ENCODE measurements at regions not wholly inside any gene's neighbourhood (a gene's known extent, or its start where the extent isn't known, plus 50 kb on each side); places are given as distances from the start of the nearest gene placed in this dataset.
"Not testable (repeated sequence)": the region's sequence is repeated elsewhere in the genome, so short reads cannot be mapped to it uniquely, and the experiment has no call there.

GRCh38 chr4:9716093-9716492, 65.3 kb upstream of the DRD5 start:
- Histone ChIP-seq H4K20me1 (ENCODE audit: insufficient read depth, low read length) (no peaks in the 10 kb centered on the region), H2AFZ (ENCODE audit: insufficient read depth, low read depth, low read length, poor library complexity, severe bottlenecking) (no peak overlapping the region), H3K36me3 (replicated peaks in 1 of 2; ENCODE audit: control insufficient read depth in 1 of 2, insufficient read depth in 2 of 2, low read length in 2 of 2) (no peaks in the 10 kb centered on the region), H3K4me3 (replicated peaks in 1 of 3; ENCODE audit: low read depth in 2 of 3, low read length in 3 of 3) (no peak overlapping the region), H3K4me2 (replicated peaks; ENCODE audit: extremely low read depth, low read length, poor library complexity, severe bottlenecking) (no peak overlapping the region), H3K27ac (ENCODE audit: low read depth in 1 of 2, low read length in 2 of 2) (no peak overlapping the region), H3K4me1 (ENCODE audit: control insufficient read depth in 1 of 2, insufficient read depth in 2 of 2, low read length in 2 of 2) (no peaks in the 10 kb centered on the region), H3K27me3 (ENCODE audit: control insufficient read depth in 2 of 2, insufficient read depth in 2 of 2, low read length in 2 of 2) (no peaks in the 10 kb centered on the region), H3K9ac (ENCODE audit: insufficient read depth, low read length, poor library complexity, severe bottlenecking) (no peak overlapping the region), H3K9me3 (replicated peaks in 1 of 2; ENCODE audit: control insufficient read depth in 1 of 2, insufficient read depth in 1 of 2, low read length in 2 of 2) (no peaks in the 10 kb centered on the region), H3K79me2 (ENCODE audit: insufficient read depth, low read length) (no peaks in the 10 kb centered on the region)
- Mint-ChIP-seq H3K36me3 (no peaks in the 10 kb centered on the region), H3K4me3 (no peak overlapping the region), H3K27me3 (ENCODE audit: low read depth in 3 of 3) (peaks cover 0 to 5% (median 2%) of the 10 kb centered on the region in 3 donors), H3K4me1 (peaks cover 9% of the 10 kb centered on the region), H3K27ac (peak overlapping the region in 1 of 7 donors; percentile 54), H3K9me3 (peaks cover 0 to 10% (median 4%) of the 10 kb centered on the region in 7 donors)
- intact Hi-C loops (cut with micrococcal nuclease) = no loop called here
- no CpG with 5 or more reads among the region's 3 CpGs for WGBS (ENCODE audit: insufficient coverage)
- TF ChIP-seq, protein P1, sequence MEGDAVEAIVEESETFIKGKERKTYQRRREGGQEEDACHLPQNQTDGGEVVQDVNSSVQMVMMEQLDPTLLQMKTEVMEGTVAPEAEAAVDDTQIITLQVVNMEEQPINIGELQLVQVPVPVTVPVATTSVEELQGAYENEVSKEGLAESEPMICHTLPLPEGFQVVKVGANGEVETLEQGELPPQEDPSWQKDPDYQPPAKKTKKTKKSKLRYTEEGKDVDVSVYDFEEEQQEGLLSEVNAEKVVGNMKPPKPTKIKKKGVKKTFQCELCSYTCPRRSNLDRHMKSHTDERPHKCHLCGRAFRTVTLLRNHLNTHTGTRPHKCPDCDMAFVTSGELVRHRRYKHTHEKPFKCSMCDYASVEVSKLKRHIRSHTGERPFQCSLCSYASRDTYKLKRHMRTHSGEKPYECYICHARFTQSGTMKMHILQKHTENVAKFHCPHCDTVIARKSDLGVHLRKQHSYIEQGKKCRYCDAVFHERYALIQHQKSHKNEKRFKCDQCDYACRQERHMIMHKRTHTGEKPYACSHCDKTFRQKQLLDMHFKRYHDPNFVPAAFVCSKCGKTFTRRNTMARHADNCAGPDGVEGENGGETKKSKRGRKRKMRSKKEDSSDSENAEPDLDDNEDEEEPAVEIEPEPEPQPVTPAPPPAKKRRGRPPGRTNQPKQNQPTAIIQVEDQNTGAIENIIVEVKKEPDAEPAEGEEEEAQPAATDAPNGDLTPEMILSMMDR (IDR thresholded peaks at IDR 0.05) = no peak
- DNase-seq = no peak

DNA sequence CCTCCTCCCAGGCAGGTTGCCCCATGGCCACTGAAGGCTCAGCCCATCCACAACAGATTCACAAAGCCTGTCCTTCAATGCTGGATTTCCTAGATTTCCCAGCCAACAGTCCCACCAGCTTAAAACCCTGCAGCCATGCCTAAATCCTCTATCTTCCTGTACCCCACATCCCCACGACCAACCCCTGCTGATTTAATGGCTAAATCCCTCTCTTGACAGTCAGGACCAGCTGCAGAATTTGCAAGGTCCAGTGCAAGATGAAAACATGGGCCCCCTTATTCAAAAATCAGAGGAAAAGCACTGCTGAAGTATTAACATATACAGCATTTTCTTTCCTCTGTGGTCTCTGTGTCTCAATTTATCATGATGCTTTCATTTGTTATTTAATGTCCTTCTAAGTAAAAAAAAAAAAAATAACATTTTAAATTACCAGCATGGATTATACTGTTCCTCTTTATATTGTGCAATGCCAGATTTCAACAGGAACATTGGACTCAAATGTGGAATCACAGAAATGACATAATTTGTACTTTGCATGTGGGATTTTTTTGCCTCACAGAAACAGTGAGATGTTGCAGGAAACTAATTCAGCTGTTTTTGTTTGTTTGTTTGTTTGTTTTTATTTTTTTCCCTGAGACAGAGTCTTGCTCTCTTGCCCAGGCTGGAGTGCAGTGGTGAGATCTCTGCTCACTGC, 63.0 kb upstream of the DRD5 start:
- H3K79me2 ChIP-seq (ENCODE audit: insufficient read depth, low read length); H3K4me2 ChIP-seq (replicated peaks; ENCODE audit: extremely low read depth, low read length, poor library complexity, severe bottlenecking); H3K9ac ChIP-seq (ENCODE audit: insufficient read depth, low read length, poor library complexity, severe bottlenecking); H3K36me3 ChIP-seq (replicated peaks in 1 of 2; ENCODE audit: control insufficient read depth in 1 of 2, insufficient read depth in 2 of 2, low read length in 2 of 2); H3K9me3 Mint-ChIP-seq; H2AFZ ChIP-seq (ENCODE audit: insufficient read depth, low read depth, low read length, poor library complexity, severe bottlenecking); H3K4me3 ChIP-seq (replicated peaks in 1 of 3; ENCODE audit: low read depth in 2 of 3, low read length in 3 of 3); H3K4me1 ChIP-seq (ENCODE audit: control insufficient read depth in 1 of 2, insufficient read depth in 2 of 2, low read length in 2 of 2); H3K27ac ChIP-seq (ENCODE audit: low read depth in 1 of 2, low read length in 2 of 2); DNase-seq; H3K27me3 Mint-ChIP-seq (ENCODE audit: low read depth in 3 of 3); H3K36me3 Mint-ChIP-seq; H4K20me1 ChIP-seq (ENCODE audit: insufficient read depth, low read length); intact Hi-C loops (cut with micrococcal nuclease); H3K27me3 ChIP-seq (ENCODE audit: control insufficient read depth in 2 of 2, insufficient read depth in 2 of 2, low read length in 2 of 2); H3K4me1 Mint-ChIP-seq; H3K4me3 Mint-ChIP-seq; H3K9me3 ChIP-seq (replicated peaks in 1 of 2; ENCODE audit: control insufficient read depth in 1 of 2, insufficient read depth in 1 of 2, low read length in 2 of 2); H3K27ac Mint-ChIP-seq: not testable (repeated sequence)
- 45% methylated on average over 1 of the region's 1 CpG for WGBS (ENCODE audit: insufficient coverage)

- H3K4me1 Mint-ChIP-seq; H2AFZ ChIP-seq (ENCODE audit: insufficient read depth, low read depth, low read length, poor library complexity, severe bottlenecking); H3K9ac ChIP-seq (ENCODE audit: insufficient read depth, low read length, poor library complexity, severe bottlenecking); intact Hi-C loops (cut with micrococcal nuclease); H3K27me3 ChIP-seq (ENCODE audit: control insufficient read depth in 2 of 2, insufficient read depth in 2 of 2, low read length in 2 of 2); H4K20me1 ChIP-seq (ENCODE audit: insufficient read depth, low read length); H3K36me3 ChIP-seq (replicated peaks in 1 of 2; ENCODE audit: control insufficient read depth in 1 of 2, insufficient read depth in 2 of 2, low read length in 2 of 2); H3K36me3 Mint-ChIP-seq; H3K4me3 Mint-ChIP-seq; H3K27ac Mint-ChIP-seq; H3K4me1 ChIP-seq (ENCODE audit: control insufficient read depth in 1 of 2, insufficient read depth in 2 of 2, low read length in 2 of 2); H3K9me3 Mint-ChIP-seq; H3K4me3 ChIP-seq (replicated peaks in 1 of 3; ENCODE audit: low read depth in 2 of 3, low read length in 3 of 3); H3K9me3 ChIP-seq (replicated peaks in 1 of 2; ENCODE audit: control insufficient read depth in 1 of 2, insufficient read depth in 1 of 2, low read length in 2 of 2); H3K27ac ChIP-seq (ENCODE audit: low read depth in 1 of 2, low read length in 2 of 2); DNase-seq; H3K4me2 ChIP-seq (replicated peaks; ENCODE audit: extremely low read depth, low read length, poor library complexity, severe bottlenecking); H3K79me2 ChIP-seq (ENCODE audit: insufficient read depth, low read length): not testable (repeated sequence)
- WGBS (ENCODE audit: insufficient coverage) = 85% methylated on average over 6 of the region's 11 CpGs
- H3K27me3 Mint-ChIP-seq (ENCODE audit: low read depth in 3 of 3) = peaks cover 3 to 17% (median 14%) of the 10 kb centered on the region in 3 donors
These were observed 59.3 kb upstream of the DRD5 start for GRCh38 chr4:9722131-9722530.

All from CD14-positive monocyte (primary cell).